SK-N-SH (cell line): ENCODE measurements at regions not wholly inside any gene's neighbourhood (a gene's known extent, or its start where the extent isn't known, plus 50 kb on each side); places are given as distances from the start of the nearest gene placed in this dataset.

ENCODE experiments used
- CTCF ChIA-PET: fragments of 300-600, 350-600 bp; formaldehyde crosslinking; extraction: SDS; loops from one replicate; lab custom pipeline; 2021; lab: Yijun Ruan, JAX
- POLR2A ChIA-PET: fragments of 350-600 bp; sonication (Branson Sonifier 250); formaldehyde crosslinking; extraction: SDS; loops from one replicate; lab custom pipeline; 2020; ENCODE audit warnings: antibody characterized with exemption, inconsistent platforms; lab: Yijun Ruan, JAX
- DNase-seq: peaks from one replicate; pipeline ENCODE4 v3.0.0; 2012
- H2AFZ ChIP-seq: fragments of 200-600 bp; sonication (generic); 2 replicates; pipeline ENCODE4 v1.8.1; 2016; ENCODE audit warnings: antibody characterized with exemption, mild to moderate bottlenecking, low read depth
- H3F3A ChIP-seq: fragments of 200-600 bp; sonication (generic); replicated peaks from 2 replicates; pipeline ENCODE3; 2016; ENCODE audit warnings: antibody characterized with exemption, mild to moderate bottlenecking; ENCODE audit not compliant: insufficient read depth
- H3K27ac ChIP-seq, 2 experiments: fragments of 200-500 bp in 1 of 2; fragments of 200-600 bp in 1 of 2; sonication (Bioruptor generic) in 1 of 2; sonication (generic), shearing (Covaris generic) in 1 of 2; 2 replicates each; pipeline versions ENCODE4 v1.5.1 to v1.6.1; 2014 to 2016; ENCODE audit warnings: low read depth in 2 of 2, inconsistent platforms in 1 of 2, low read length in 1 of 2, mild to moderate bottlenecking in 1 of 2, mixed read lengths in 1 of 2
- H3K27me3 ChIP-seq: fragments of 200-600 bp; sonication (generic), shearing (Covaris generic); 2 replicates; pipeline ENCODE4 v1.6.1; 2016; ENCODE audit warnings: mixed run types; ENCODE audit not compliant: insufficient read depth
- H3K36me3 ChIP-seq, 2 experiments: fragments of 200-500 bp in 1 of 2; fragments of 200-600 bp in 1 of 2; sonication (Bioruptor generic) in 1 of 2; sonication (generic) in 1 of 2; replicated peaks in 1 of 2; 2 replicates each; pipeline versions ENCODE3 to v1.5.1; 2014 to 2016; ENCODE audit warnings: low read length in 1 of 2, mild to moderate bottlenecking in 1 of 2; ENCODE audit not compliant: insufficient read depth in 2 of 2, control insufficient read depth in 1 of 2
- H3K4me1 ChIP-seq, 2 experiments: fragments of 200-500 bp in 1 of 2; fragments of 200-600 bp in 1 of 2; sonication (Bioruptor generic) in 1 of 2; sonication (generic), shearing (Covaris generic) in 1 of 2; 2 replicates each; pipeline versions ENCODE4 v1.5.1 to v1.6.1; 2014 to 2016; ENCODE audit warnings: low read depth in 1 of 2, low read length in 1 of 2, mixed run types in 1 of 2; ENCODE audit not compliant: insufficient read depth in 2 of 2, control insufficient read depth in 1 of 2
- H3K4me2 ChIP-seq: fragments of 200-600 bp; sonication (generic), shearing (Covaris generic); 2 replicates; pipeline ENCODE4 v1.6.1; 2017; ENCODE audit warnings: mixed run types
- H3K4me3 ChIP-seq, 2 experiments: fragments of 200-500 bp in 1 of 2; fragments of 200-600 bp in 1 of 2; sonication (Bioruptor generic) in 1 of 2; sonication (generic), shearing (Covaris generic) in 1 of 2; 2 replicates each; pipeline versions ENCODE4 v1.5.1 to v1.8.1; 2014 to 2016; ENCODE audit warnings: low read depth in 2 of 2, inconsistent platforms in 1 of 2, low read length in 1 of 2, mild to moderate bottlenecking in 1 of 2, mixed read lengths in 1 of 2, moderate library complexity in 1 of 2
- H3K79me2 ChIP-seq: fragments of 200-600 bp; sonication (generic); 2 replicates; pipeline ENCODE4 v1.8.1; 2017; ENCODE audit warnings: mild to moderate bottlenecking; ENCODE audit not compliant: insufficient read depth
- H3K9ac ChIP-seq: fragments of 200-600 bp; sonication (generic); 2 replicates; pipeline ENCODE4 v1.6.1; 2017; ENCODE audit warnings: mixed run types
- H3K9me2 ChIP-seq: fragments of 200-600 bp; sonication (generic); 2 replicates; pipeline ENCODE4 v1.6.1; 2017; ENCODE audit warnings: mixed run types
- H3K9me3 ChIP-seq: fragments of 200-600 bp; sonication (generic); 2 replicates; pipeline ENCODE4 v1.6.1; 2017; ENCODE audit warnings: mixed run types, mild to moderate bottlenecking, moderate library complexity
- H4K20me1 ChIP-seq: fragments of 200-600 bp; sonication (generic); 2 replicates; pipeline ENCODE4 v1.6.1; 2017; ENCODE audit warnings: mild to moderate bottlenecking, mixed run types; ENCODE audit not compliant: insufficient read depth
- CHD2 ChIP-seq: fragments of 150-350 bp; IDR thresholded peaks from 2 replicates; pipeline ENCODE4 v1.6.1; 2018; ENCODE audit warnings: low read length; ENCODE audit not compliant: partially characterized antibody
- ELF1 ChIP-seq: IDR thresholded peaks from 2 replicates; pipeline ENCODE4 v1.4.0; 2012
- EP300 ChIP-seq, 2 experiments: IDR thresholded peaks; 2 replicates each; pipeline versions ENCODE4 v1.4.0 to v1.6.1; 2012; ENCODE audit warnings: borderline replicate concordance in 1 of 2, low read depth in 1 of 2, low read length in 1 of 2
- EZH2phosphoT487 ChIP-seq: fragments of 200-600 bp; sonication (generic); IDR thresholded peaks from 2 replicates; pipeline ENCODE4 v1.6.1; 2017; ENCODE audit warnings: low read depth, mixed run types, mild to moderate bottlenecking, antibody characterized with exemption, moderate library complexity, borderline replicate concordance
- FOXJ3 ChIP-seq: sonication (generic); formaldehyde crosslinking; IDR thresholded peaks from 2 replicates; pipeline ENCODE4 v1.5.1; 2020; ENCODE audit warnings: mild to moderate bottlenecking, missing genetic modification reagents
- GABPA ChIP-seq: IDR thresholded peaks from 2 replicates; pipeline ENCODE4 v1.4.0; 2012; ENCODE audit warnings: low read depth, mild to moderate bottlenecking
- JUND ChIP-seq: IDR thresholded peaks from 2 replicates; pipeline ENCODE4 v1.4.0; 2012
- NFIC ChIP-seq: IDR thresholded peaks from 2 replicates; pipeline ENCODE4 v1.4.0; 2012; ENCODE audit warnings: borderline replicate concordance
- NRF1 ChIP-seq: IDR thresholded peaks from 2 replicates; pipeline ENCODE4 v1.6.1; 2012; ENCODE audit warnings: low read depth, mild to moderate bottlenecking, low read length
- RAD21 ChIP-seq: IDR thresholded peaks from 2 replicates; pipeline ENCODE4 v1.6.1; 2012; ENCODE audit warnings: mild to moderate bottlenecking, low read length
- RCOR1 ChIP-seq: fragments of 150-350 bp; IDR thresholded peaks from 2 replicates; pipeline ENCODE4 v1.6.1; 2017; ENCODE audit warnings: antibody characterized with exemption, low read length
- RFX5 ChIP-seq: IDR thresholded peaks from 2 replicates; pipeline ENCODE4 v1.6.1; 2012; ENCODE audit warnings: mild to moderate bottlenecking, improper control_type of control experiment, low read length
- RXRA ChIP-seq: IDR thresholded peaks from 2 replicates; pipeline ENCODE4 v1.4.0; 2012; ENCODE audit warnings: low read depth, mild to moderate bottlenecking, borderline replicate concordance
- SIN3A ChIP-seq: IDR thresholded peaks from 2 replicates; pipeline ENCODE4 v1.6.1; 2012; ENCODE audit warnings: low read depth, mild to moderate bottlenecking, low read length, moderate library complexity, borderline replicate concordance
- SMC3 ChIP-seq: IDR thresholded peaks from 2 replicates; pipeline ENCODE4 v1.6.1; 2012; ENCODE audit warnings: low read depth, low read length, improper control_type of control experiment
- TAF1 ChIP-seq: IDR thresholded peaks from 2 replicates; pipeline ENCODE4 v1.6.1; 2012; ENCODE audit warnings: low read depth, mild to moderate bottlenecking, low read length, moderate library complexity, borderline replicate concordance
- TCF12 ChIP-seq: IDR thresholded peaks from 2 replicates; pipeline ENCODE4 v1.4.0; 2012
- TEAD4 ChIP-seq: IDR thresholded peaks from 2 replicates; pipeline ENCODE4 v1.4.0; 2012; ENCODE audit warnings: mild to moderate bottlenecking, borderline replicate concordance; ENCODE audit not compliant: insufficient read depth
- WGBS: methylation state at CpG from one replicate; pipeline ENCODE4 v1.1.6; 2017; ENCODE audit warnings: low lambda C conversion rate; 5-methylcytosine and 5-hydroxymethylcytosine counted together
- TF ChIP-seq, protein P1 (sequence below): IDR thresholded peaks from 2 replicates; pipeline ENCODE4 v1.4.0; 2012; ENCODE audit warnings: low read depth, borderline replicate concordance

- no peak overlapping the region for H3K4me3 ChIP-seq
- no peaks in the 10 kb centered on the region for H3K79me2 ChIP-seq
- ChIA-PET CTCF (interaction anchor here (1.1 kb wide), 1 partner anchor 11 kb away, joined by 3 read pairs; no protein-coding TSS in a partner anchor), POLR2A (no interaction called here)
- H3K9me2 ChIP-seq: no peaks in the 10 kb centered on the region
- H3K27ac ChIP-seq: no peak overlapping the region
- H3K9me3 ChIP-seq: no peaks in the 10 kb centered on the region
- no peak overlapping the region for H3K4me2 ChIP-seq
- H3K4me1 ChIP-seq: peaks cover 4 to 26% of the 10 kb centered on the region in 2 experiments
- H4K20me1 ChIP-seq: no peaks in the 10 kb centered on the region
- TF ChIP-seq RAD21: no peak
- no peak for TF ChIP-seq EZH2phosphoT487
- TF ChIP-seq EP300 (IDR thresholded peaks at IDR 0.05; ENCODE audit: borderline replicate concordance in 1 of 2, low read depth in 1 of 2, low read length in 1 of 2): no peak
- no peak for TF ChIP-seq RCOR1
- TF ChIP-seq, protein P1, sequence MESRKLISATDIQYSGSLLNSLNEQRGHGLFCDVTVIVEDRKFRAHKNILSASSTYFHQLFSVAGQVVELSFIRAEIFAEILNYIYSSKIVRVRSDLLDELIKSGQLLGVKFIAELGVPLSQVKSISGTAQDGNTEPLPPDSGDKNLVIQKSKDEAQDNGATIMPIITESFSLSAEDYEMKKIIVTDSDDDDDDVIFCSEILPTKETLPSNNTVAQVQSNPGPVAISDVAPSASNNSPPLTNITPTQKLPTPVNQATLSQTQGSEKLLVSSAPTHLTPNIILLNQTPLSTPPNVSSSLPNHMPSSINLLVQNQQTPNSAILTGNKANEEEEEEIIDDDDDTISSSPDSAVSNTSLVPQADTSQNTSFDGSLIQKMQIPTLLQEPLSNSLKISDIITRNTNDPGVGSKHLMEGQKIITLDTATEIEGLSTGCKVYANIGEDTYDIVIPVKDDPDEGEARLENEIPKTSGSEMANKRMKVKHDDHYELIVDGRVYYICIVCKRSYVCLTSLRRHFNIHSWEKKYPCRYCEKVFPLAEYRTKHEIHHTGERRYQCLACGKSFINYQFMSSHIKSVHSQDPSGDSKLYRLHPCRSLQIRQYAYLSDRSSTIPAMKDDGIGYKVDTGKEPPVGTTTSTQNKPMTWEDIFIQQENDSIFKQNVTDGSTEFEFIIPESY: no peak
- TF ChIP-seq JUND: no peak
- TF ChIP-seq GABPA: no peak
- no peak for TF ChIP-seq FOXJ3 (CRISPR knock-in tag)
- no peak for TF ChIP-seq RXRA
- no peak for TF ChIP-seq RFX5
- TF ChIP-seq NRF1: no peak
- TF ChIP-seq SMC3: no peak
- TF ChIP-seq SIN3A: no peak
- no peak for TF ChIP-seq ELF1
- H3K36me3 ChIP-seq: no peaks in the 10 kb centered on the region
- no peak overlapping the region for H3K9ac ChIP-seq
- DNase-seq: no peak
- no peaks in the 10 kb centered on the region for H3K27me3 ChIP-seq
- peaks cover 14% of the 10 kb centered on the region for H3F3A ChIP-seq
- H2AFZ ChIP-seq: no peak overlapping the region
Observed at GRCh38 chr1:97007840-97008604, 286.4 kb downstream of the PTBP2 start.

DNA sequence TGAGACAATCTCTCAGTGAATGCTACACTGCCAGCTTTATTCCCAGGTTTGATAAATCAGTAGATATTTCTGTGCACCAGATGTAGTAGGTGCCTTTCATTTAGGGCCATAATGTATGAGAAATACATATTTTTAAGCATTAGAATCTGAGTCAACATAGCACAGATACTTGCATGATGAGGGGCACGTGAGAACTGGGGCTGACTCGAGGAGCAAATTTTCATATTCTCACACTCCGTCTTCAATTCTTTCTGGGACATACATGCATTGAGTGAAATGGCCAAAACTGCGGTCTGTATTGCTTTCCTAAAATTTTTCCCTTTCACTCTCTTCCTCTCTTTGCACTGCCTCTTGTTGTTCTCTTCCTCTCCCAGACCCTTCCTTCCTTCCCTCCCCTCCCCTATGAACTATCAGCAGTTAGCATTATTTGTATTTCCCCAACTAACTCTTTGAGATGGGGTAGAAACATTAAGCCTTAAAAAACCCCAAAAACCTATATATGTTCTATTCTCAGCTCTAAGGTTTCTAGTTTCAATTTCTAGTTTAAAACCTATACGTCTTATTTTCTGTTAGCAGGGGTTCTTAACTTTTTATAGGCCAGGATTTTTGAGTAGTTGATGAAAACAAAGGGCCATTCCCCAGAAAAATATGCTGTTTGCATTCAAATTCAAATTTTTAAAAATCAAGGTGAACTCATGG, 289.1 kb downstream of the PTBP2 start:
- Histone ChIP-seq H4K20me1 (no peaks in the 10 kb centered on the region), H3K9me2 (no peaks in the 10 kb centered on the region), H3K79me2 (no peaks in the 10 kb centered on the region), H2AFZ (0 out of 2 replicates have a peak overlapping the region, but pooled peaks have one; percentile 36), H3K36me3 (no peaks in the 10 kb centered on the region), H3K27me3 (no peaks in the 10 kb centered on the region), H3K4me3 (no peak overlapping the region), H3K9ac (no peak overlapping the region), H3K4me1 (peaks cover 4 to 14% of the 10 kb centered on the region in 2 experiments; a peak in 3 of 4 replicates), H3K4me2 (no peak overlapping the region), H3F3A (peaks cover 20% of the 10 kb centered on the region), H3K27ac (no peak overlapping the region), H3K9me3 (no peaks in the 10 kb centered on the region)
- POLR2A ChIA-PET: no interaction called here
- DNase-seq: no peak
- TF ChIP-seq RFX5 (no peak), TAF1 (no peak), NRF1 (no peak), TEAD4 (no peak), EP300 (IDR thresholded peaks at IDR 0.05; ENCODE audit: borderline replicate concordance in 1 of 2, low read depth in 1 of 2, low read length in 1 of 2) (no peak), NFIC (no peak), TCF12 (no peak), CHD2 (no peak)
- TF ChIP-seq, protein P1: no peak
- CTCF ChIA-PET: no interaction called here
- WGBS: 79% methylated on average over 5 of the region's 5 CpGs
